Neural cell (in vitro differentiated cells): ENCODE measurements at regions not wholly inside any gene's neighbourhood (a gene's known extent, or its start where the extent isn't known, plus 50 kb on each side); places are given as distances from the start of the nearest gene placed in this dataset.

ENCODE experiments used
- CTCF ChIP-seq: fragments of 450-650 bp; IDR thresholded peaks from 2 replicates; pipeline ENCODE4 v1.5.1; 2014; ENCODE audit warnings: antibody characterized with exemption, mild to moderate bottlenecking, moderate library complexity; ENCODE audit not compliant: poor library complexity, severe bottlenecking
- EZH2 ChIP-seq: fragments of 200-600, 300-800 bp; shearing (Covaris generic), sonication (generic); IDR thresholded peaks from 2 replicates; pipeline ENCODE4 v1.6.1; 2014; ENCODE audit warnings: antibody characterized with exemption, low read length, borderline replicate concordance, mild to moderate bottlenecking; ENCODE audit not compliant: insufficient read depth, poor library complexity, severe bottlenecking
- POLR2AphosphoS5 ChIP-seq: IDR thresholded peaks from 2 replicates; pipeline ENCODE4 v1.6.1; 2012
- RAD21 ChIP-seq: fragments of 450-650 bp; conservative IDR thresholded peaks from 2 replicates; pipeline ENCODE4 v1.6.1; 2014; ENCODE audit warnings: antibody characterized with exemption, mild to moderate bottlenecking, moderate library complexity
- SMC3 ChIP-seq: fragments of 450-650 bp; conservative IDR thresholded peaks from 2 replicates; pipeline ENCODE4 v1.6.1; 2014; ENCODE audit warnings: antibody characterized with exemption, mild to moderate bottlenecking, moderate library complexity; ENCODE audit not compliant: poor library complexity
- TAF1 ChIP-seq: IDR thresholded peaks from 2 replicates; pipeline ENCODE4 v1.6.1; 2012; ENCODE audit warnings: low read depth
- TF ChIP-seq, protein P1 (sequence below): IDR thresholded peaks from 2 replicates; pipeline ENCODE4 v1.6.1; 2012; ENCODE audit warnings: borderline replicate concordance

- no peak for TF ChIP-seq CTCF
- TF ChIP-seq RAD21 = no peak
- no peak for TF ChIP-seq POLR2AphosphoS5
- no peak for TF ChIP-seq SMC3
- TF ChIP-seq TAF1 = no peak
- TF ChIP-seq, protein P1, sequence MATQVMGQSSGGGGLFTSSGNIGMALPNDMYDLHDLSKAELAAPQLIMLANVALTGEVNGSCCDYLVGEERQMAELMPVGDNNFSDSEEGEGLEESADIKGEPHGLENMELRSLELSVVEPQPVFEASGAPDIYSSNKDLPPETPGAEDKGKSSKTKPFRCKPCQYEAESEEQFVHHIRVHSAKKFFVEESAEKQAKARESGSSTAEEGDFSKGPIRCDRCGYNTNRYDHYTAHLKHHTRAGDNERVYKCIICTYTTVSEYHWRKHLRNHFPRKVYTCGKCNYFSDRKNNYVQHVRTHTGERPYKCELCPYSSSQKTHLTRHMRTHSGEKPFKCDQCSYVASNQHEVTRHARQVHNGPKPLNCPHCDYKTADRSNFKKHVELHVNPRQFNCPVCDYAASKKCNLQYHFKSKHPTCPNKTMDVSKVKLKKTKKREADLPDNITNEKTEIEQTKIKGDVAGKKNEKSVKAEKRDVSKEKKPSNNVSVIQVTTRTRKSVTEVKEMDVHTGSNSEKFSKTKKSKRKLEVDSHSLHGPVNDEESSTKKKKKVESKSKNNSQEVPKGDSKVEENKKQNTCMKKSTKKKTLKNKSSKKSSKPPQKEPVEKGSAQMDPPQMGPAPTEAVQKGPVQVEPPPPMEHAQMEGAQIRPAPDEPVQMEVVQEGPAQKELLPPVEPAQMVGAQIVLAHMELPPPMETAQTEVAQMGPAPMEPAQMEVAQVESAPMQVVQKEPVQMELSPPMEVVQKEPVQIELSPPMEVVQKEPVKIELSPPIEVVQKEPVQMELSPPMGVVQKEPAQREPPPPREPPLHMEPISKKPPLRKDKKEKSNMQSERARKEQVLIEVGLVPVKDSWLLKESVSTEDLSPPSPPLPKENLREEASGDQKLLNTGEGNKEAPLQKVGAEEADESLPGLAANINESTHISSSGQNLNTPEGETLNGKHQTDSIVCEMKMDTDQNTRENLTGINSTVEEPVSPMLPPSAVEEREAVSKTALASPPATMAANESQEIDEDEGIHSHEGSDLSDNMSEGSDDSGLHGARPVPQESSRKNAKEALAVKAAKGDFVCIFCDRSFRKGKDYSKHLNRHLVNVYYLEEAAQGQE = no peak
- TF ChIP-seq EZH2 = no peak
These were observed 110.4 kb upstream of the SCAF8 start for GRCh38 chr6:154622618-154623336.
